Calu3 (cell line): ENCODE measurements at regions not wholly inside any gene's neighbourhood (a gene's known extent, or its start where the extent isn't known, plus 50 kb on each side); places are given as distances from the start of the nearest gene placed in this dataset.

Experiments used
- BruUV-seq: library from RNA; stranded (reverse); fragments of 400-500 nt; replicated peaks from 2 replicates; lab custom pipeline; 2021; lab: Mats Ljungman, UMichigan
- CTCF ChIA-PET: fragments of 300-600 bp; sonication (Branson Sonifier 250); formaldehyde crosslinking; loops from one replicate; lab custom pipeline; 2022; ENCODE audit warnings: antibody characterized with exemption; lab: Charles Lee
- DNase-seq: peaks from one replicate; pipeline ENCODE4 v3.0.0; 2022
- H3K27ac Mint-ChIP-seq: one replicate; pipeline ENCODE4 v1.8.0; 2022; ENCODE audit warnings: mixed read lengths; ENCODE audit not compliant: unreplicated experiment
- H3K27me3 Mint-ChIP-seq: one replicate; pipeline ENCODE4 v1.8.0; 2022; ENCODE audit warnings: mixed read lengths; ENCODE audit not compliant: unreplicated experiment
- H3K36me3 Mint-ChIP-seq: one replicate; pipeline ENCODE4 v1.8.0; 2022; ENCODE audit warnings: mild to moderate bottlenecking, moderate library complexity, mixed read lengths; ENCODE audit not compliant: insufficient read depth, unreplicated experiment
- H3K4me1 Mint-ChIP-seq: one replicate; pipeline ENCODE4 v1.8.0; 2022; ENCODE audit warnings: mild to moderate bottlenecking, low read depth, mixed read lengths; ENCODE audit not compliant: unreplicated experiment
- H3K4me3 Mint-ChIP-seq: one replicate; pipeline ENCODE4 v1.8.0; 2022; ENCODE audit warnings: mild to moderate bottlenecking, low read depth, moderate library complexity, mixed read lengths; ENCODE audit not compliant: unreplicated experiment
- H3K9me3 Mint-ChIP-seq: one replicate; pipeline ENCODE4 v1.8.0; 2022; ENCODE audit warnings: low read depth, mixed read lengths; ENCODE audit not compliant: unreplicated experiment
- intact Hi-C: fragments of 100-400 bp; cut with micrococcal nuclease; formaldehyde crosslinking; loops from one replicate; pipeline ENCODE4 v1.10.0; 2022; ENCODE audit not compliant: unreplicated experiment
- TF ChIP-seq, protein P1 (sequence below): fragments of 200-600 bp; IDR thresholded peaks from one replicate; pipeline ENCODE4 v1.8.0; 2022; ENCODE audit warnings: antibody characterized with exemption; ENCODE audit not compliant: unreplicated experiment

DNA sequence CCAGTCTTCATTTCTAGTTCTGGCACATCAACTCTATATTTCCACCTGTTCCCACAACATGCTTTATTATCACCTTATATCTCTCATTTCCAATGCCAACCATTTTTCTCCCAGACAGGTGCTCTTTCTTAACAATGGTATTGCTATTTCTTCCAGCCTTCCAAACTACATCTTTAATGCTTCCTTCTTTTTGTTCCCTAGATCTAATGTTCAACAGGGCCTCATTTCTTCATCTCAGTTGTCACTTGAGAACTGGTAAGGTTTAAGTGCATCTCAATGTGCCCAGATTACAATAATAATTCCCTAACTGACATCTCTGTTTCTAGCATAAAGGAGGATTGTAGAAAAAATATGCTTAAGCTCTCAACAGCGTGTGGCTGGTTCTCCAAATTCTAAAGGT lies 272.6 kb downstream of the COX7C start:
- no peak overlapping the region for H3K27ac Mint-ChIP-seq
- H3K4me1 Mint-ChIP-seq: no peaks in the 10 kb centered on the region
- intact Hi-C loops: no loop called here
- H3K27me3 Mint-ChIP-seq: no peaks in the 10 kb centered on the region
- H3K36me3 Mint-ChIP-seq: no peaks in the 10 kb centered on the region
- no TSS peak for BruUV-seq
- DNase-seq: no peak
- TF ChIP-seq, protein P1, sequence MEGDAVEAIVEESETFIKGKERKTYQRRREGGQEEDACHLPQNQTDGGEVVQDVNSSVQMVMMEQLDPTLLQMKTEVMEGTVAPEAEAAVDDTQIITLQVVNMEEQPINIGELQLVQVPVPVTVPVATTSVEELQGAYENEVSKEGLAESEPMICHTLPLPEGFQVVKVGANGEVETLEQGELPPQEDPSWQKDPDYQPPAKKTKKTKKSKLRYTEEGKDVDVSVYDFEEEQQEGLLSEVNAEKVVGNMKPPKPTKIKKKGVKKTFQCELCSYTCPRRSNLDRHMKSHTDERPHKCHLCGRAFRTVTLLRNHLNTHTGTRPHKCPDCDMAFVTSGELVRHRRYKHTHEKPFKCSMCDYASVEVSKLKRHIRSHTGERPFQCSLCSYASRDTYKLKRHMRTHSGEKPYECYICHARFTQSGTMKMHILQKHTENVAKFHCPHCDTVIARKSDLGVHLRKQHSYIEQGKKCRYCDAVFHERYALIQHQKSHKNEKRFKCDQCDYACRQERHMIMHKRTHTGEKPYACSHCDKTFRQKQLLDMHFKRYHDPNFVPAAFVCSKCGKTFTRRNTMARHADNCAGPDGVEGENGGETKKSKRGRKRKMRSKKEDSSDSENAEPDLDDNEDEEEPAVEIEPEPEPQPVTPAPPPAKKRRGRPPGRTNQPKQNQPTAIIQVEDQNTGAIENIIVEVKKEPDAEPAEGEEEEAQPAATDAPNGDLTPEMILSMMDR: no peak
- CTCF ChIA-PET: no interaction called here
- no peak overlapping the region for H3K4me3 Mint-ChIP-seq
- no peaks in the 10 kb centered on the region for H3K9me3 Mint-ChIP-seq

DNA sequence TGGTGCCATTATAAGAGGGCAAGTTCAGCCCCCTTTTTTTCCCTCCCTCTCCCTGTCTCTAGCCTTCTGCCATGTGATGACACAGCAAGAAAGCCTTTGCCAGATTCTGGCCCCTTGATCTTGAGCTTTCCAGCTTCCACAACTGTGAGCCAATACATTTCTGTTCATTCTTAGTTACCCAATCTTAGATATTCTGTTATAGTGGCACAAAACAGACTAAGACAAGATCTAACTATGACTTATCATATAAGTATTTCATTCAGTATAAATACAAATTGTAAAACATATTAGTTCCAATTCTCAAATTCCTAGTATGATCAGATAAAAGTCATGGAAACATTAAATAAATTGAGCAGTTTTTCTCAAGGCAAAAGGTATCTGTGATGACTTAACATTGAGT lies 276.3 kb downstream of the COX7C start:
- no peak for DNase-seq
- intact Hi-C loops: no loop called here
- Mint-ChIP-seq H3K36me3 (no peaks in the 10 kb centered on the region), H3K4me1 (no peaks in the 10 kb centered on the region), H3K27me3 (no peaks in the 10 kb centered on the region), H3K9me3 (no peaks in the 10 kb centered on the region), H3K4me3 (no peak overlapping the region), H3K27ac (no peak overlapping the region)
- TF ChIP-seq, protein P1: no peak
- CTCF ChIA-PET: no interaction called here
- BruUV-seq: no TSS peak

DNA sequence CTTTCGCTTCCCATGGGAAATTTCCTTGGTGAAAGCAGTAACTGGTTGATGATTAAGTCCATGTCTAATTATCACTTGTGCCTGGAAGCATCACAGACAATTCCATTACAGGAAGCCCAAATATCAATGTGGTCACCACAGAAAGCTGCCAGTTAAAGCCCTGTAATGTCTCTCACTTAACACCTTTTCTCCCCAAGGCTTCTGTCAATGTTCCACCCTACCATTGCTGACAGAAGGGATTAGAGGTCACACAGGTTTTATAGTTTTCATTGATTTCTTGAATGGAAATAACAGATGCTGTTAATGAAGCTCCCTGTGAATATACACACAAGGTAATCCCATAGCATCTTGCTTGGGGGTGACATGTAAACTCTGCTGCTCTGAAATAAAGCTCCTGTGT lies 279.2 kb downstream of the COX7C start:
- Mint-ChIP-seq H3K27me3 (no peaks in the 10 kb centered on the region), H3K27ac (no peak overlapping the region), H3K4me1 (no peaks in the 10 kb centered on the region), H3K4me3 (no peak overlapping the region), H3K36me3 (no peaks in the 10 kb centered on the region), H3K9me3 (no peaks in the 10 kb centered on the region)
- TF ChIP-seq, protein P1: no peak
- intact Hi-C loops: no loop called here
- no TSS peak for BruUV-seq
- CTCF ChIA-PET: no interaction called here
- no peak for DNase-seq

DNA sequence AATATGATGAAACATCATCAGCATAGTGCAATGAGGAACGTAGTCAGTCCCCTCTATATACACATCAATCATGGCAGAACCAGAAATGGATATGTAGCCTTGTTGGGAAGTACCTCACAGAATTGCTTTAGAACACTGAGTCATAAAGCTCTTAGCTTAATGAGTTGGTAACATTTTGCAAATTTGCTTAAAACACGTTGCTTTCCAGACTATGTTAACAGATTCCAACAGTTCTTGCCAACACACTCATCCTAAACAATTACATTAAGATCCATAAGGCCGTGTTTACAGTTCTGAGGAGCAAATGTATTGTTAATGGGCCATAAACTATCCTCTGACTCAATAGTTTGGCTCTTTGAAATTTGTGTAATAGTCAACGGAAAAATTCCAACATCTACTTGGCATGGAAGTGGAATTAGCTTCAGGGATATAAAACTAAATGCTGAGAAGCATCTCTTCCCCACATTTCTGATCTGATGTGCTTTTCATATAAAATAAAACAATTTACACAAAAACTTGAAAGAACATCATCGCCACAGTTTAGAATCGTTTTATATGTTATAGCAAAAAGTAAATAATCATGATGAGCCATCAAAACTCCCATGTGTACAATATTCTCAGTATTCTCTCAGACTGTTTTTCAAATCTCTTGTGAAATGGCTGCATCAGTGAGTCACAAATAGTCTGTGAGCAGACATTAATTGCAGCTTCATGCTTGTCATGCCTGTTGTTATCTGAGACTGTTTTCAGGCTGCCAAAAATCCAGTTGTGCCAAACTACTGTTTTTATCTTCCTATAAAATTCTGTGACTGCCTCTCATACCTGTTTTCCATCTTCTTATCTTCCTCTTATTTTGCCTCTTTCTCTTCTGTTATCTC lies 291.9 kb downstream of the COX7C start:
- H3K4me3 Mint-ChIP-seq: no peak overlapping the region
- BruUV-seq: no TSS peak
- H3K27me3 Mint-ChIP-seq: peaks cover 15% of the 10 kb centered on the region
- H3K27ac Mint-ChIP-seq: no peak overlapping the region
- CTCF ChIA-PET: no interaction called here
- H3K36me3 Mint-ChIP-seq: no peaks in the 10 kb centered on the region
- no peak for DNase-seq
- TF ChIP-seq, protein P1: no peak
- intact Hi-C loops: no loop called here
- H3K4me1 Mint-ChIP-seq: no peaks in the 10 kb centered on the region
- no peaks in the 10 kb centered on the region for H3K9me3 Mint-ChIP-seq
